Activated CD4-positive, alpha-beta T cell treated with anti-CD3 and anti-CD28 coated beads for 36 hours (primary cell): ENCODE measurements at regions not wholly inside any gene's neighbourhood (a gene's known extent, or its start where the extent isn't known, plus 50 kb on each side); places are given as distances from the start of the nearest gene placed in this dataset.
"Not testable (repeated sequence)": the region's sequence is repeated elsewhere in the genome, so short reads cannot be mapped to it uniquely, and the experiment has no call there.

Experiments
- ATAC-seq: fragments of 200-7000 bp; cut with Tn5 transposase; one replicate; pipeline ENCODE4 v1.10.0; 2021; ENCODE audit warnings: mild to moderate bottlenecking, moderate library complexity
- CTCF ChIA-PET: fragments of 350-600 bp; sonication (Branson Sonifier 250); formaldehyde crosslinking; loops from one replicate; lab custom pipeline; 2021; ENCODE audit warnings: antibody characterized with exemption; lab: Charles Lee
- POLR2A ChIA-PET: fragments of 350-600 bp; sonication (Branson Sonifier 250); formaldehyde crosslinking; loops from one replicate; lab custom pipeline; 2021; ENCODE audit warnings: antibody characterized with exemption, inconsistent platforms; lab: Charles Lee
- DNase-seq: peaks from one replicate; pipeline ENCODE4 v3.0.0-alpha.2; 2020
- H3K27ac Mint-ChIP-seq: one replicate; pipeline ENCODE4 v1.8.0; 2021; ENCODE audit warnings: mixed read lengths
- H3K27me3 Mint-ChIP-seq: one replicate; pipeline ENCODE4 v1.8.0; 2021; ENCODE audit warnings: mixed read lengths
- H3K36me3 Mint-ChIP-seq: one replicate; pipeline ENCODE4 v1.8.0; 2021; ENCODE audit warnings: low read depth, mixed read lengths
- H3K4me1 Mint-ChIP-seq: one replicate; pipeline ENCODE4 v1.8.0; 2021; ENCODE audit warnings: mixed read lengths
- H3K4me3 Mint-ChIP-seq: one replicate; pipeline ENCODE4 v1.8.0; 2021; ENCODE audit warnings: mild to moderate bottlenecking, moderate library complexity, mixed read lengths
- H3K9me3 Mint-ChIP-seq: one replicate; pipeline ENCODE4 v1.8.0; 2021; ENCODE audit warnings: low read depth, mixed read lengths
- intact Hi-C, 2 experiments: fragments of 100-400 bp; cut with DNase I in 1 of 2; cut with micrococcal nuclease in 1 of 2; formaldehyde crosslinking; loops; one replicate each; pipeline versions ENCODE4 v1.14.2 to v1.15.1; 2022 to 2024; cut with DNase I, micrococcal nuclease

GRCh38 chr9:80491086-80491696, 919.4 kb downstream of the TLE4 start:
- ATAC-seq (no peak), DNase-seq (no peak)
- H3K36me3 Mint-ChIP-seq: no peaks in the 10 kb centered on the region
- POLR2A ChIA-PET: no interaction called here
- no peak overlapping the region for H3K27ac Mint-ChIP-seq
- intact Hi-C loops: no loop called here
- no peaks in the 10 kb centered on the region for H3K27me3 Mint-ChIP-seq
- no peaks in the 10 kb centered on the region for H3K4me1 Mint-ChIP-seq
- H3K9me3 Mint-ChIP-seq: peaks cover 1% of the 10 kb centered on the region
- H3K4me3 Mint-ChIP-seq: no peak overlapping the region
- CTCF ChIA-PET: no interaction called here

- H3K4me3 Mint-ChIP-seq: no peak overlapping the region
- no peaks in the 10 kb centered on the region for H3K36me3 Mint-ChIP-seq
- ATAC-seq (no peak), DNase-seq (no peak)
- no peaks in the 10 kb centered on the region for H3K27me3 Mint-ChIP-seq
- peaks cover 3% of the 10 kb centered on the region for H3K9me3 Mint-ChIP-seq
- no peak overlapping the region for H3K27ac Mint-ChIP-seq
- no peaks in the 10 kb centered on the region for H3K4me1 Mint-ChIP-seq
- ChIA-PET POLR2A (no interaction called here), CTCF (interaction anchor here (0.6 kb wide), 1 partner anchor 1567 kb away, joined by 7 read pairs; no protein-coding TSS in a partner anchor)
- intact Hi-C loops: no loop called here
Observed at GRCh38 chr9:80489329-80489728, 917.6 kb downstream of the TLE4 start.

GRCh38 chr9:80485420-80486250, 913.9 kb downstream of the TLE4 start:
- H3K4me3 Mint-ChIP-seq: no peak overlapping the region
- no peak overlapping the region for H3K27ac Mint-ChIP-seq
- ATAC-seq (no peak), DNase-seq (no peak)
- peaks cover 17% of the 10 kb centered on the region for H3K9me3 Mint-ChIP-seq
- H3K27me3 Mint-ChIP-seq: no peaks in the 10 kb centered on the region
- POLR2A ChIA-PET: no interaction called here
- CTCF ChIA-PET: no interaction called here
- no peaks in the 10 kb centered on the region for H3K4me1 Mint-ChIP-seq
- intact Hi-C loops: no loop called here
- no peaks in the 10 kb centered on the region for H3K36me3 Mint-ChIP-seq

- DNase-seq, H3K4me3 Mint-ChIP-seq, H3K27me3 Mint-ChIP-seq, ATAC-seq, intact Hi-C loops, H3K36me3 Mint-ChIP-seq, H3K27ac Mint-ChIP-seq, H3K4me1 Mint-ChIP-seq, POLR2A ChIA-PET: not testable (repeated sequence)
- peaks cover 20% of the 10 kb centered on the region for H3K9me3 Mint-ChIP-seq
- CTCF ChIA-PET: interaction anchor here (1.1 kb wide), 1 partner anchor 16 kb away, joined by 3 read pairs; no protein-coding TSS in a partner anchor
Observed at GRCh38 chr9:80482251-80482650, 910.5 kb downstream of the TLE4 start.

- DNase-seq (no peak), ATAC-seq (no peak)
- H3K9me3 Mint-ChIP-seq: peaks cover 9% of the 10 kb centered on the region
- intact Hi-C loops: no loop called here
- H3K27me3 Mint-ChIP-seq: no peaks in the 10 kb centered on the region
- H3K4me3 Mint-ChIP-seq: no peak overlapping the region
- POLR2A ChIA-PET: no interaction called here
- H3K27ac Mint-ChIP-seq: no peak overlapping the region
- CTCF ChIA-PET: interaction anchor here (1.3 kb wide), 1 partner anchor 1672 kb away, joined by 5 read pairs; no protein-coding TSS in a partner anchor
- no peaks in the 10 kb centered on the region for H3K4me1 Mint-ChIP-seq
- H3K36me3 Mint-ChIP-seq: no peaks in the 10 kb centered on the region
Observed at GRCh38 chr9:80467632-80468031, 895.9 kb downstream of the TLE4 start.

GRCh38 chr9:80465556-80465955, 893.8 kb downstream of the TLE4 start:
- DNase-seq (no peak), ATAC-seq (no peak)
- H3K4me1 Mint-ChIP-seq: no peaks in the 10 kb centered on the region
- ChIA-PET POLR2A (no interaction called here), CTCF (no interaction called here)
- H3K27me3 Mint-ChIP-seq: no peaks in the 10 kb centered on the region
- H3K9me3 Mint-ChIP-seq: peaks cover 6% of the 10 kb centered on the region
- intact Hi-C loops: no loop called here
- H3K36me3 Mint-ChIP-seq: no peaks in the 10 kb centered on the region
- no peak overlapping the region for H3K27ac Mint-ChIP-seq
- no peak overlapping the region for H3K4me3 Mint-ChIP-seq

GRCh38 chr9:80449513-80449912, 877.7 kb downstream of the TLE4 start:
- H3K4me1 Mint-ChIP-seq: no peaks in the 10 kb centered on the region
- no peak for DNase-seq
- peaks cover 15% of the 10 kb centered on the region for H3K9me3 Mint-ChIP-seq
- no peaks in the 10 kb centered on the region for H3K36me3 Mint-ChIP-seq
- CTCF ChIA-PET: no interaction called here
- no peak overlapping the region for H3K4me3 Mint-ChIP-seq
- POLR2A ChIA-PET: no interaction called here
- no peaks in the 10 kb centered on the region for H3K27me3 Mint-ChIP-seq
- intact Hi-C loops: no loop called here
- H3K27ac Mint-ChIP-seq: no peak overlapping the region
- ATAC-seq: no peak

- H3K27ac Mint-ChIP-seq: no peak overlapping the region
- DNase-seq (no peak), ATAC-seq (no peak)
- no peaks in the 10 kb centered on the region for H3K4me1 Mint-ChIP-seq
- no peaks in the 10 kb centered on the region for H3K27me3 Mint-ChIP-seq
- intact Hi-C loops: no loop called here
- peaks cover 15% of the 10 kb centered on the region for H3K9me3 Mint-ChIP-seq
- POLR2A ChIA-PET: no interaction called here
- no peaks in the 10 kb centered on the region for H3K36me3 Mint-ChIP-seq
- CTCF ChIA-PET: no interaction called here
- no peak overlapping the region for H3K4me3 Mint-ChIP-seq
Observed at GRCh38 chr9:80448996-80449395, 877.2 kb downstream of the TLE4 start.

- H3K27ac Mint-ChIP-seq: no peak overlapping the region
- CTCF ChIA-PET: no interaction called here
- POLR2A ChIA-PET: no interaction called here
- H3K9me3 Mint-ChIP-seq: peaks cover 13% of the 10 kb centered on the region
- H3K4me3 Mint-ChIP-seq: no peak overlapping the region
- DNase-seq: no peak
- H3K4me1 Mint-ChIP-seq: no peaks in the 10 kb centered on the region
- H3K27me3 Mint-ChIP-seq: no peaks in the 10 kb centered on the region
- intact Hi-C loops: no loop called here
- H3K36me3 Mint-ChIP-seq: no peaks in the 10 kb centered on the region
- ATAC-seq: no peak
Observed at GRCh38 chr9:80447876-80448275, 876.1 kb downstream of the TLE4 start.

- Mint-ChIP-seq H3K4me1 (no peaks in the 10 kb centered on the region), H3K9me3 (peaks cover 3% of the 10 kb centered on the region), H3K27ac (no peak overlapping the region), H3K27me3 (no peaks in the 10 kb centered on the region), H3K36me3 (no peaks in the 10 kb centered on the region), H3K4me3 (no peak overlapping the region)
- ATAC-seq (no peak), DNase-seq (no peak)
- intact Hi-C loops: no loop called here
- ChIA-PET CTCF (no interaction called here), POLR2A (no interaction called here)
Observed at GRCh38 chr9:80440724-80441123, 869.0 kb downstream of the TLE4 start.

GRCh38 chr9:80437825-80438224, 866.1 kb downstream of the TLE4 start:
- H3K9me3 Mint-ChIP-seq: no peaks in the 10 kb centered on the region
- intact Hi-C loops: no loop called here
- H3K4me3 Mint-ChIP-seq: no peak overlapping the region
- DNase-seq (no peak), ATAC-seq (no peak)
- H3K27me3 Mint-ChIP-seq: no peaks in the 10 kb centered on the region
- ChIA-PET POLR2A (no interaction called here), CTCF (no interaction called here)
- no peaks in the 10 kb centered on the region for H3K4me1 Mint-ChIP-seq
- no peaks in the 10 kb centered on the region for H3K36me3 Mint-ChIP-seq
- H3K27ac Mint-ChIP-seq: no peak overlapping the region

- Mint-ChIP-seq H3K27me3 (no peaks in the 10 kb centered on the region), H3K4me3 (no peak overlapping the region), H3K9me3 (no peaks in the 10 kb centered on the region), H3K36me3 (no peaks in the 10 kb centered on the region), H3K4me1 (no peaks in the 10 kb centered on the region), H3K27ac (no peak overlapping the region)
- intact Hi-C loops: no loop called here
- ChIA-PET POLR2A (no interaction called here), CTCF (interaction anchor here (0.6 kb wide), 1 partner anchor 231 kb away, joined by 3 read pairs; no protein-coding TSS in a partner anchor)
- DNase-seq (no peak), ATAC-seq (no peak)
Observed at GRCh38 chr9:80437091-80437640, 865.4 kb downstream of the TLE4 start.
